Skeletal muscle satellite cell (primary cell): ENCODE measurements at regions not wholly inside any gene's neighbourhood (a gene's known extent, or its start where the extent isn't known, plus 50 kb on each side); places are given as distances from the start of the nearest gene placed in this dataset.

ENCODE experiments used
- H3K27me3 ChIP-seq: 2 replicates; pipeline ENCODE4 v1.7.0; 2013; ENCODE audit warnings: low read length; ENCODE audit not compliant: control insufficient read depth, insufficient read depth
- H3K36me3 ChIP-seq: 2 replicates; pipeline ENCODE4 v1.7.0; 2013; ENCODE audit warnings: mild to moderate bottlenecking, control low read depth, low read length; ENCODE audit not compliant: insufficient read depth
- H3K4me1 ChIP-seq: 2 replicates; pipeline ENCODE4 v1.7.0; 2013; ENCODE audit warnings: low read length; ENCODE audit not compliant: control insufficient read depth, insufficient read depth
- H3K4me2 ChIP-seq: 2 replicates; pipeline ENCODE4 v1.7.0; 2013; ENCODE audit warnings: mild to moderate bottlenecking, low read length
- H3K4me3 ChIP-seq: 2 replicates; pipeline ENCODE4 v1.7.0; 2013; ENCODE audit warnings: low read length
- H3K9ac ChIP-seq: 2 replicates; pipeline ENCODE4 v1.7.0; 2013; ENCODE audit warnings: mild to moderate bottlenecking, low read depth, low read length, moderate library complexity
- H3K9me3 ChIP-seq: replicated peaks from 2 replicates; pipeline ENCODE4 v1.7.0; 2013; ENCODE audit warnings: mild to moderate bottlenecking, control low read depth, low read length

GRCh38 chr2:15805772-15806171 lies 134.6 kb upstream of the MYCN start:
- Histone ChIP-seq H3K4me2 (no peak overlapping the region), H3K4me3 (no peak overlapping the region), H3K9ac (no peak overlapping the region), H3K36me3 (no peaks in the 10 kb centered on the region), H3K27me3 (no peaks in the 10 kb centered on the region), H3K4me1 (no peaks in the 10 kb centered on the region), H3K9me3 (peaks cover 17% of the 10 kb centered on the region)

- H3K4me1 ChIP-seq: no peaks in the 10 kb centered on the region
- H3K9ac ChIP-seq: no peak overlapping the region
- no peaks in the 10 kb centered on the region for H3K36me3 ChIP-seq
- H3K27me3 ChIP-seq: no peaks in the 10 kb centered on the region
- H3K4me2 ChIP-seq: no peak overlapping the region
- H3K4me3 ChIP-seq: no peak overlapping the region
- H3K9me3 ChIP-seq: peaks cover 17% of the 10 kb centered on the region
These were observed 133.4 kb upstream of the MYCN start for GRCh38 chr2:15806801-15807417.

GRCh38 chr2:15807418-15808203 lies 132.7 kb upstream of the MYCN start:
- no peak overlapping the region for H3K4me2 ChIP-seq
- no peak overlapping the region for H3K9ac ChIP-seq
- H3K4me3 ChIP-seq: no peak overlapping the region
- no peaks in the 10 kb centered on the region for H3K36me3 ChIP-seq
- no peaks in the 10 kb centered on the region for H3K4me1 ChIP-seq
- peaks cover 17% of the 10 kb centered on the region for H3K9me3 ChIP-seq
- no peaks in the 10 kb centered on the region for H3K27me3 ChIP-seq

- no peak overlapping the region for H3K9ac ChIP-seq
These were observed 132.0 kb upstream of the MYCN start for GRCh38 chr2:15808204-15808910.

GRCh38 chr2:15808944-15809343 lies 131.4 kb upstream of the MYCN start:
- no peak overlapping the region for H3K4me3 ChIP-seq
- no peaks in the 10 kb centered on the region for H3K27me3 ChIP-seq
- no peak overlapping the region for H3K9ac ChIP-seq
- no peak overlapping the region for H3K4me2 ChIP-seq
- no peaks in the 10 kb centered on the region for H3K36me3 ChIP-seq
- H3K9me3 ChIP-seq: peaks cover 18% of the 10 kb centered on the region
- H3K4me1 ChIP-seq: no peaks in the 10 kb centered on the region

More at GRCh38 chr2:15808204-15808910, 132.0 kb upstream of the MYCN start:
- no peaks in the 10 kb centered on the region for H3K36me3 ChIP-seq
- no peak overlapping the region for H3K4me2 ChIP-seq
- H3K9me3 ChIP-seq: peaks cover 22% of the 10 kb centered on the region
- no peaks in the 10 kb centered on the region for H3K4me1 ChIP-seq
- H3K4me3 ChIP-seq: no peak overlapping the region
- no peaks in the 10 kb centered on the region for H3K27me3 ChIP-seq

GRCh38 chr2:15809404-15809803 lies 130.9 kb upstream of the MYCN start:
- Histone ChIP-seq H3K9me3 (peaks cover 15% of the 10 kb centered on the region), H3K9ac (no peak overlapping the region), H3K4me3 (no peak overlapping the region), H3K4me2 (no peak overlapping the region), H3K27me3 (no peaks in the 10 kb centered on the region), H3K36me3 (no peaks in the 10 kb centered on the region), H3K4me1 (no peaks in the 10 kb centered on the region)

GRCh38 chr2:15810477-15811150 lies 129.7 kb upstream of the MYCN start:
- H3K9me3 ChIP-seq: peaks cover 15% of the 10 kb centered on the region
- no peaks in the 10 kb centered on the region for H3K36me3 ChIP-seq

GRCh38 chr2:15811367-15811766 lies 129.0 kb upstream of the MYCN start:
- no peaks in the 10 kb centered on the region for H3K4me1 ChIP-seq
- no peak overlapping the region for H3K4me2 ChIP-seq
- H3K36me3 ChIP-seq: no peaks in the 10 kb centered on the region

More at GRCh38 chr2:15810477-15811150, 129.7 kb upstream of the MYCN start:
- Histone ChIP-seq H3K4me2 (no peak overlapping the region), H3K27me3 (no peaks in the 10 kb centered on the region), H3K4me1 (no peaks in the 10 kb centered on the region), H3K4me3 (no peak overlapping the region), H3K9ac (no peak overlapping the region)

GRCh38 chr2:15812187-15812780 lies 128.1 kb upstream of the MYCN start:
- no peak overlapping the region for H3K4me3 ChIP-seq
- no peaks in the 10 kb centered on the region for H3K27me3 ChIP-seq
- peaks cover 9% of the 10 kb centered on the region for H3K9me3 ChIP-seq
- no peak overlapping the region for H3K4me2 ChIP-seq
- H3K9ac ChIP-seq: no peak overlapping the region
- no peaks in the 10 kb centered on the region for H3K4me1 ChIP-seq
- H3K36me3 ChIP-seq: no peaks in the 10 kb centered on the region

More at GRCh38 chr2:15811367-15811766, 129.0 kb upstream of the MYCN start:
- no peak overlapping the region for H3K4me3 ChIP-seq
- no peaks in the 10 kb centered on the region for H3K27me3 ChIP-seq
- peaks cover 9% of the 10 kb centered on the region for H3K9me3 ChIP-seq
- H3K9ac ChIP-seq: no peak overlapping the region

GRCh38 chr2:15813481-15814266 lies 126.7 kb upstream of the MYCN start:
- Histone ChIP-seq H3K4me3 (no peak overlapping the region), H3K36me3 (no peaks in the 10 kb centered on the region), H3K9ac (no peak overlapping the region), H3K4me1 (no peaks in the 10 kb centered on the region), H3K4me2 (no peak overlapping the region), H3K27me3 (no peaks in the 10 kb centered on the region), H3K9me3 (peaks cover 12% of the 10 kb centered on the region)
